Fibroblast of villous mesenchyme (primary cell): ENCODE measurements at regions not wholly inside any gene's neighbourhood (a gene's known extent, or its start where the extent isn't known, plus 50 kb on each side); places are given as distances from the start of the nearest gene placed in this dataset.
A peak's percentile ranks its signal among the peaks of the same experiment; 100 is the strongest.

Source experiments
- DNase-seq: peaks from one replicate; pipeline ENCODE4 v3.0.0-alpha.2; 2010; ENCODE audit warnings: low read depth
- H3K4me3 ChIP-seq: 2 replicates; pipeline ENCODE4 v1.5.1; 2011; ENCODE audit warnings: low read depth, mild to moderate bottlenecking, low read length
- TF ChIP-seq, protein P1 (sequence below): IDR thresholded peaks from 2 replicates; pipeline ENCODE4 v1.5.1; 2012; ENCODE audit warnings: low read depth, mild to moderate bottlenecking, low read length; ENCODE audit not compliant: insufficient read depth

DNA sequence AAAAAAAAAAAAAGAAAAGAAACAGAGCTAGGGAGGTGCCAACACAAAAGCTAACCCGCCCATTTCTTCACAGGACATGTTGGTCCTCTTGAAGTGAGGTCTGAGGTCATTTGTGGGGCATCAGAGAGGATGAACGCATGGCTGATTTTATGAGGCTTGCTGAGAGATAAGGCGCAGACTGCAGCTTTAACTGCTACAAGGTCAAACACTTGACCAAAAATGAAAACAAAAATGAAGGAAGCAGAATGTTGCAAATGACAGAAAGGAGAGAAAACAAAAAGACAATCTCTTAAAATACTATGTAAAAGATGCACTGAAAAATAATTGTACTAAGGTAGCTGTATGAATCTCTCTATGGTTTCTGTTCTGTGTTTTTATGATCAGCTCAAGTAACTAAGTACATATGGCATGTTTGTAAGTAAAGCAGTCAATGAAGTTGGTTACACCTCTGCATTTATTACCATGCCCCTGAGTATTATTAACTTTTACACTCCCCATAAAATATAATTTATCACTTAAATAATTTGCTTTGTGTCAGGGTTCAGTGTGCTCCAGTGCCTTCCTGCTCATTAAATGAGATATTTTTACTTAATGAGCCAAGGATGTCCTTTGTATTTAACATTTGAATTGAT, 249.1 kb upstream of the NR5A2 start:
- TF ChIP-seq, protein P1, sequence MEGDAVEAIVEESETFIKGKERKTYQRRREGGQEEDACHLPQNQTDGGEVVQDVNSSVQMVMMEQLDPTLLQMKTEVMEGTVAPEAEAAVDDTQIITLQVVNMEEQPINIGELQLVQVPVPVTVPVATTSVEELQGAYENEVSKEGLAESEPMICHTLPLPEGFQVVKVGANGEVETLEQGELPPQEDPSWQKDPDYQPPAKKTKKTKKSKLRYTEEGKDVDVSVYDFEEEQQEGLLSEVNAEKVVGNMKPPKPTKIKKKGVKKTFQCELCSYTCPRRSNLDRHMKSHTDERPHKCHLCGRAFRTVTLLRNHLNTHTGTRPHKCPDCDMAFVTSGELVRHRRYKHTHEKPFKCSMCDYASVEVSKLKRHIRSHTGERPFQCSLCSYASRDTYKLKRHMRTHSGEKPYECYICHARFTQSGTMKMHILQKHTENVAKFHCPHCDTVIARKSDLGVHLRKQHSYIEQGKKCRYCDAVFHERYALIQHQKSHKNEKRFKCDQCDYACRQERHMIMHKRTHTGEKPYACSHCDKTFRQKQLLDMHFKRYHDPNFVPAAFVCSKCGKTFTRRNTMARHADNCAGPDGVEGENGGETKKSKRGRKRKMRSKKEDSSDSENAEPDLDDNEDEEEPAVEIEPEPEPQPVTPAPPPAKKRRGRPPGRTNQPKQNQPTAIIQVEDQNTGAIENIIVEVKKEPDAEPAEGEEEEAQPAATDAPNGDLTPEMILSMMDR, result no peak
- peak; percentile 82 for DNase-seq

DNA sequence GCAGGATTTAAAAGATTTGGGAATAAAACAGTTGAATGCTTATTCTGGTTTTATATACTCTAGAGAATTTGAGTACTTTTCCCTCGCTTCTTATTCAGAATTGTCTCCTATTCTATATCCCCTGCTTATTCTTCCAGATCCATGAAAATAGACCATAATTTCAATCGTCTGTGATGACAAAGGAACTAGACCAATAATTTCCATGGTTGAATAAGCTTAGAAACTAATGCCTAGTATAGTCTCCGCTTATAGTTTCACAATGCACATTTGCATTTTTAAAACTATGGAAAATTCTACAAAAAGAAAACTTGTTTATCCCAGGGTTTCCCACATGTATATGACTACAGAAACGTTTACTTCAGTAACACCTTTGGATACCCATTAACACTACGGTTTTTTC, 247.4 kb upstream of the NR5A2 start:
- DNase-seq, result no peak
- TF ChIP-seq, protein P1, result no peak
- H3K4me3 ChIP-seq, result no peak overlapping the region

More for the DNA sequence above, 249.1 kb upstream of the NR5A2 start:
- no peak overlapping the region for H3K4me3 ChIP-seq

DNA sequence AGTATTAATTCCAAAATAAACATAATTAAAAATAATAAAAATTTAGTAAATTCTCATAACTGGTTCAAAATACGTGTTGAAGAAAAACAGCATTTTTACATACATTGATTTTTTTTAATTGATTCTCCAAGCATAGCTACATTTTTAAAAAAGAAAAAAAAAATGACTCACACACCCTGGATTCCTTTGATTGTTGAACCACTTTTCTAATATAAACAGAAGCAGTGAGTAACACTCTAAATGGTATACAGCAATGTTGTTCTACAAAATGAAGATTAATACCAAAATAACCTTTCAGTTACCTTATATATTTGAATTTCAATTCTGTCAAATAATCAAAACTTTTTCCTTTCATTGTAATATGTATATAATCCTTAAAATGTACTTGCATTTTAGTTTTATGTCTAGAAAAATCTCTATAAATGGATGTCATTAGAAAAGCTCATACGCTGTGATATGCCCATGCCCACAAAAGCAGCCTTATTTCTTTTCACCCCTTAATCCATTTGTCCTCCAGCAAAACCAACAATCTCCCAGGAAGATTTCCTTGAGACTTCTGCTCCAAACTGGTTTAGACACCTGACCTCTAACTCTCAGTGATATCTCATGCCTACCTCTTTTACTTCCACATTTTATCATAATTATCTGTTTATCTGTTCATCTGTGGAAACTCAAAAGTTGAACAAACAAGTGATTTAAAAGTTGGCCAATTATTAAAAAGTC, 246.4 kb upstream of the NR5A2 start:
- H3K4me3 ChIP-seq, result no peak overlapping the region
- DNase-seq, result peak; percentile 21
- TF ChIP-seq, protein P1, result no peak

DNA sequence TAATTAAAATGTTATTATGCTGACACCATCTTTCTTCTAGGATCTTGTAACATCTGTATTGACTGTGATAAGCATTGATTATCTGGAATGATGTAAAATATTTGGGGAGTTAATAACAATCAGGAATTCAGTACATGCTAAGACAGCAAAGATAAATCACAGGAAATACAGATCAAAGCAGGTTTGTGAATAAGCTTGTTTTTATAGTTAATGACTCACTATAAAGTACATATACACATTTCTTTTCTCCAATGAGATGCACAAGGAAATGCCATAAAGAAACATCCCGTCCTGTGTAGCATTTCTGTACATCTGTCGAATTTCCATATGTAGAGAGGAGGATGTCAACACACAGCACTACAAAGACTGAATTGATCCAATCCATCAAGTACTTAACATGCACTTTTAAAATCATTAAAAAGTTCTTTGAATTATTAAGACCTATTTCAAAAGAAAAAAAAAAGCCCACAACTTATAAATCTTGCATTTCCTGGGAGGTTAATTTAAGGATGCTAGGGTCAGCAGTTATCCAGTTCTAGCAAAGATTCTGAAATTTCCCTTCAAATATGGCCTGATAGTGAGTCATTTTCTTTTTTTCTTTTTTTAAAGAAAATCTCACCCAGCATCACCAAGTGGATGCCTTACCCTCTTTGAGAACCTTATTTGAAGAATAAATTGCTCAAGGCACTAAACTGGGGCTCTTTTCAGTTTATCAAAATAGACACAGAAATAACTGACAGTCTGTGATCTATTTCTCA, 243.2 kb upstream of the NR5A2 start:
- no peak overlapping the region for H3K4me3 ChIP-seq
- TF ChIP-seq, protein P1, result no peak
- DNase-seq, result peak; percentile 18

DNA sequence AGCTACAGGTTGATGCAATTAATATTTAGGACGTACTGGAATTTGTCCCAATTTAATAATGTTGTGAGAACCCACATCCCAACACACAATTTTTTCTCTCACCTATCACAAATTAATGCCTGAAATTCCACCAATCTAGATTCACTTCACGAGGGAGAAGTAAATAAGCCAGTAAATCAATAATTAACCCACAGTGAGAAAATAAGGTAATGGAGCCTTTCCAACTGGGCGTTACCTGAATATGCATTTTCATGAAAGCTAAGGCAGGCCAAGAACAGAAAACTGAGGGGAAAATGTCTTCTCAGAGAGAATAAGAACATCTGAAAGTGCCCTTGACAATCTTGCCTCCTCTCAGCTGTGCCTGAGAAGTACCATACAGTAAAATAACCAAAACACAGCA, 240.8 kb upstream of the NR5A2 start:
- no peak overlapping the region for H3K4me3 ChIP-seq
- TF ChIP-seq, protein P1, result no peak
- DNase-seq, result no peak

DNA sequence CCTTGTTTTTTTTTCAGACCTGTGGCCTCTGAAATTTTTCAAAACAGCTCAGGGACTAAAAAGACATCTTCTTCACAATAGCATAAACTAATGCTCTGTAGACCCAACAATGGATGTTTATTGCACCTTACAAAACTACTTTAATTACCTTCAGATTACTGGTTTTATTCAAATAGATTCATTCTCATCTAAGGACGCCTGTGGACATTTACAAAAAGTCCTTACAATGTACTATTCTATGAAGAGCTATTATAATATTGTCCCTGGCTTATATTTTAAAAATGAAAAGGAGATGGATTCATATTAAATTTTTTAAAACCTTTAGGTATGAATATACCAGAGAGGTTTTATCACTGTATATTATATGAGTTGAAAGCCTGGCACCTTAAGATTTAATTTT, 238.4 kb upstream of the NR5A2 start:
- DNase-seq, result no peak
- TF ChIP-seq, protein P1, result no peak
- H3K4me3 ChIP-seq, result no peak overlapping the region
